Mammary epithelial cell (primary cell): ENCODE measurements at regions not wholly inside any gene's neighbourhood (a gene's known extent, or its start where the extent isn't known, plus 50 kb on each side); places are given as distances from the start of the nearest gene placed in this dataset.

Source experiments
- CTCF ChIP-seq, 2 donors: IDR thresholded peaks in 1 of 2; conservative IDR thresholded peaks in 1 of 2; 2 replicates each; pipeline ENCODE4 v1.5.1; 2011 to 2012; ENCODE audit warnings: inconsistent platforms in 2 of 2, low read length in 2 of 2, mild to moderate bottlenecking in 2 of 2, control low read depth in 1 of 2, low read depth in 1 of 2; ENCODE audit not compliant: insufficient read depth in 1 of 2; ENCODE audit errors: extremely low read depth in 1 of 2
- EZH2 ChIP-seq: IDR thresholded peaks from 2 replicates; pipeline ENCODE4 v1.6.1; 2012; ENCODE audit warnings: low read length, inconsistent platforms, borderline replicate concordance

DNA sequence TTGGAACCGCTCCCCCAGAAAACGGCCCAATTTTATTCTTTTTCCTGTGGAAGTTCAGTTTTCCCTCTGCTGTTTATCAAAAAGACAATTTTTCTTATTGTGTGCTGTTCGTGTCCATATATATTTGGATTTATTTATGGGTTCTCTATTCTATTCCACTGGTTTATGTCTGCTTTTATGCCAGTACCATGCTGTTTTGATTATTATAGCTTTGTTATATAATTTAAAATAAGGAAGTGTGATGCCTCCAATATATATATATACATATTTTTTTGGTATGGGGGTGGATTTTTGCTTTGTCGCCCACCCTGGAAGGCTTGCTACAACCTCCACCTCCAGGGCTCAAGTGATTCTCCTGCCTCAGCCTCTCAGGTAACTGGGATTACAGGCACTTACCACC is 103.3 kb downstream of the TFAP2B start:
- TF ChIP-seq CTCF (conservative IDR thresholded peaks at IDR 0.05 in 1 of 2, IDR thresholded peaks at IDR 0.05 in 1 of 2; ENCODE audit: extremely low read depth in 1 of 2, insufficient read depth in 1 of 2, low read depth in 1 of 2, low read length in 2 of 2) (no peak), EZH2 (no peak)
